Neural crest cell (in vitro differentiated cells): ENCODE measurements at regions not wholly inside any gene's neighbourhood (a gene's known extent, or its start where the extent isn't known, plus 50 kb on each side); places are given as distances from the start of the nearest gene placed in this dataset.

Source experiments
- DNase-seq: peaks from one replicate; pipeline ENCODE4 v3.0.0; 2021; ENCODE audit warnings: low read depth, mixed read lengths, low spot score
- H3K27ac Mint-ChIP-seq: one replicate; pipeline ENCODE4 v1.8.0; 2021; ENCODE audit warnings: mild to moderate bottlenecking, mixed read lengths; ENCODE audit not compliant: unreplicated experiment
- H3K27me3 Mint-ChIP-seq: 2 replicates; pipeline ENCODE4 v1.8.0; 2021; ENCODE audit warnings: low read depth, mild to moderate bottlenecking, mixed read lengths
- H3K36me3 Mint-ChIP-seq: 2 replicates; pipeline ENCODE4 v1.8.0; 2021; ENCODE audit warnings: low read depth, mild to moderate bottlenecking, mixed read lengths
- H3K4me1 Mint-ChIP-seq: 2 replicates; pipeline ENCODE4 v1.8.0; 2021; ENCODE audit warnings: mixed read lengths
- H3K4me3 Mint-ChIP-seq: one replicate; pipeline ENCODE4 v1.8.0; 2021; ENCODE audit warnings: mild to moderate bottlenecking, mixed read lengths
- H3K9me3 Mint-ChIP-seq: 2 replicates; pipeline ENCODE4 v1.8.0; 2021; ENCODE audit warnings: mixed read lengths
- CTCF ChIP-seq: fragments of 200-600 bp; sonication (generic); conservative IDR thresholded peaks from 2 replicates; pipeline ENCODE4 v1.5.0; 2021; ENCODE audit warnings: antibody characterized with exemption, mild to moderate bottlenecking

- Mint-ChIP-seq H3K36me3 (peaks cover 9% of the 10 kb centered on the region), H3K27me3 (no peaks in the 10 kb centered on the region), H3K9me3 (peaks cover 20% of the 10 kb centered on the region), H3K4me3 (no peak overlapping the region), H3K4me1 (peaks cover 22% of the 10 kb centered on the region), H3K27ac (no peak overlapping the region)
- TF ChIP-seq CTCF = no peak
- no peak for DNase-seq
Measured at GRCh38 chr6:166052837-166053236, 114.8 kb downstream of the TBXT start.

- peaks cover 5% of the 10 kb centered on the region for H3K36me3 Mint-ChIP-seq
- no peak overlapping the region for H3K4me3 Mint-ChIP-seq
- no peaks in the 10 kb centered on the region for H3K27me3 Mint-ChIP-seq
- TF ChIP-seq CTCF = no peak
- no peak for DNase-seq
- no peak overlapping the region for H3K27ac Mint-ChIP-seq
- peaks cover 2% of the 10 kb centered on the region for H3K4me1 Mint-ChIP-seq
- peaks cover 19% of the 10 kb centered on the region for H3K9me3 Mint-ChIP-seq
Measured at GRCh38 chr6:166050559-166050958, 117.1 kb downstream of the TBXT start.

GRCh38 chr6:166046982-166047381 is 120.7 kb downstream of the TBXT start:
- no peaks in the 10 kb centered on the region for H3K36me3 Mint-ChIP-seq
- H3K27ac Mint-ChIP-seq = no peak overlapping the region
- H3K9me3 Mint-ChIP-seq = peaks cover 6% of the 10 kb centered on the region
- H3K4me1 Mint-ChIP-seq = no peaks in the 10 kb centered on the region
- H3K4me3 Mint-ChIP-seq = no peak overlapping the region
- no peak for TF ChIP-seq CTCF
- H3K27me3 Mint-ChIP-seq = no peaks in the 10 kb centered on the region
- DNase-seq = no peak

- no peaks in the 10 kb centered on the region for H3K27me3 Mint-ChIP-seq
- peaks cover 2% of the 10 kb centered on the region for H3K36me3 Mint-ChIP-seq
- DNase-seq = no peak
- TF ChIP-seq CTCF = no peak
- H3K4me1 Mint-ChIP-seq = no peaks in the 10 kb centered on the region
- H3K9me3 Mint-ChIP-seq = peaks cover 3% of the 10 kb centered on the region
- no peak overlapping the region for H3K4me3 Mint-ChIP-seq
- no peak overlapping the region for H3K27ac Mint-ChIP-seq
Measured at GRCh38 chr6:166046226-166046625, 121.4 kb downstream of the TBXT start.

GRCh38 chr6:166045860-166046200 is 121.8 kb downstream of the TBXT start:
- H3K36me3 Mint-ChIP-seq = peaks cover 2% of the 10 kb centered on the region
- no peaks in the 10 kb centered on the region for H3K27me3 Mint-ChIP-seq
- no peak for TF ChIP-seq CTCF
- no peak overlapping the region for H3K4me3 Mint-ChIP-seq
- H3K4me1 Mint-ChIP-seq = no peaks in the 10 kb centered on the region
- DNase-seq = no peak
- peaks cover 3% of the 10 kb centered on the region for H3K9me3 Mint-ChIP-seq
- no peak overlapping the region for H3K27ac Mint-ChIP-seq
